Lower lobe of right lung (tissue), 2 donors: ENCODE measurements at regions not wholly inside any gene's neighbourhood (a gene's known extent, or its start where the extent isn't known, plus 50 kb on each side); places are given as distances from the start of the nearest gene placed in this dataset.

Source experiments
- ATAC-seq, 2 donors: fragments of 200-7000 bp; cut with Tn5 transposase; one replicate each; pipeline ENCODE4 v1.9.1; 2020 to 2022; ENCODE audit warnings: mild to moderate bottlenecking in 2 of 2, moderate library complexity in 2 of 2
- DNase-seq: peaks from one replicate; pipeline ENCODE4 v3.0.0-alpha.2; 2020
- H3K27ac ChIP-seq: fragments of 200-600 bp; one replicate; pipeline ENCODE4 v1.8.0; 2022
- H3K27me3 ChIP-seq: fragments of 200-600 bp; one replicate; pipeline ENCODE4 v1.8.0; 2022; ENCODE audit warnings: low read depth
- H3K36me3 ChIP-seq: fragments of 200-600 bp; one replicate; pipeline ENCODE4 v1.8.0; 2022; ENCODE audit warnings: mild to moderate bottlenecking
- H3K4me1 ChIP-seq: fragments of 200-600 bp; one replicate; pipeline ENCODE4 v1.8.0; 2022
- H3K4me3 ChIP-seq: fragments of 200-600 bp; one replicate; pipeline ENCODE4 v1.8.0; 2022; ENCODE audit warnings: mild to moderate bottlenecking
- H3K9me3 ChIP-seq: fragments of 200-600 bp; one replicate; pipeline ENCODE4 v1.8.0; 2022
- intact Hi-C: fragments of 100-400 bp; cut with DNase I; formaldehyde crosslinking; loops from one replicate; pipeline ENCODE4 v1.11.0; 2022
- TF ChIP-seq, protein P1 (sequence below): fragments of 200-600 bp; IDR thresholded peaks from one replicate; pipeline ENCODE4 v1.8.0; 2022; ENCODE audit warnings: antibody characterized with exemption, mild to moderate bottlenecking
- donor health status: DM: no; HTN: yes; CAD: no; lungs with severe emphysema.

DNA sequence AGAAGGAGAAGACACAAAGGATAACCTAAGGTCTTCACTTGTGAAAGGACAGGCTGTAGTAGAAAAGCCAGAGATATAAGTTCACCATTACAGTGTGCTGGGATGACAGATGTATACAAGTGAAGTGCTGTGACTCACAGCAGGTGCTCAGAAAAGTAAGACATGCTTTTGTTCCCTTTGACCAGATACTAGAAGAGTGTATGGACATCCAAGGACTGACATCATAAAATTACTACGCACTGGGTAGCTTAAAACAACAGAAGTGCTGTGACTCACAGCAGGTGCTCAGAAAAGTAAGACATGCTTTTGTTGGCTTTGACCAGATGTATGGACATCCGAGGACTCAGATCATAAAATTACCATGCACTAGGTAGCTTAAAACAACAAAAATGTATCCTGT lies 61.6 kb upstream of the BTC start:
- Histone ChIP-seq H3K9me3 (peaks cover 2% of the 10 kb centered on the region), H3K27me3 (no peaks in the 10 kb centered on the region), H3K27ac (no peak overlapping the region), H3K4me1 (no peaks in the 10 kb centered on the region), H3K36me3 (no peaks in the 10 kb centered on the region), H3K4me3 (no peak overlapping the region)
- TF ChIP-seq, protein P1, sequence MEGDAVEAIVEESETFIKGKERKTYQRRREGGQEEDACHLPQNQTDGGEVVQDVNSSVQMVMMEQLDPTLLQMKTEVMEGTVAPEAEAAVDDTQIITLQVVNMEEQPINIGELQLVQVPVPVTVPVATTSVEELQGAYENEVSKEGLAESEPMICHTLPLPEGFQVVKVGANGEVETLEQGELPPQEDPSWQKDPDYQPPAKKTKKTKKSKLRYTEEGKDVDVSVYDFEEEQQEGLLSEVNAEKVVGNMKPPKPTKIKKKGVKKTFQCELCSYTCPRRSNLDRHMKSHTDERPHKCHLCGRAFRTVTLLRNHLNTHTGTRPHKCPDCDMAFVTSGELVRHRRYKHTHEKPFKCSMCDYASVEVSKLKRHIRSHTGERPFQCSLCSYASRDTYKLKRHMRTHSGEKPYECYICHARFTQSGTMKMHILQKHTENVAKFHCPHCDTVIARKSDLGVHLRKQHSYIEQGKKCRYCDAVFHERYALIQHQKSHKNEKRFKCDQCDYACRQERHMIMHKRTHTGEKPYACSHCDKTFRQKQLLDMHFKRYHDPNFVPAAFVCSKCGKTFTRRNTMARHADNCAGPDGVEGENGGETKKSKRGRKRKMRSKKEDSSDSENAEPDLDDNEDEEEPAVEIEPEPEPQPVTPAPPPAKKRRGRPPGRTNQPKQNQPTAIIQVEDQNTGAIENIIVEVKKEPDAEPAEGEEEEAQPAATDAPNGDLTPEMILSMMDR = no peak
- no peak for ATAC-seq
- intact Hi-C loops = no loop called here
- no peak for DNase-seq

DNA sequence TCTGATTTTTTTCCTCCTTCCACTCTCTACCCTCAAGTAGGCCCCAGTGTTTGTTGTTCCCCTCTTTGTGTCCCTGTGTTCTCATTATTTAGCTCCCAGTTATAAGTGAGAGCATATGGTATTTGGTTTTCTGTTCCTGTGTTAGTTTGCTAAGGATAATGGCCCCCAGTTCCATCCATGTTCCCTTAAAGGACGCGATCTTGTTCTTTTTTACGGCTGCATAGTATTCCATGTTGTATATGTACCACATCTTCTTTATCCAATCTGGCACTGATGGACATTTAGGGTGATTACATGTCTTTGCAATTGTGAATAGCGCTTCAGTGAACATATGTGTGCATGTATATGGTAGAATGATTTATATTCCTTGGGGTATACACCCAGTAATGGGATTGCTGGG lies 54.5 kb upstream of the BTC start:
- H3K9me3 ChIP-seq = peaks cover 11% of the 10 kb centered on the region
- no peak overlapping the region for H3K4me3 ChIP-seq
- no peaks in the 10 kb centered on the region for H3K36me3 ChIP-seq
- DNase-seq = no peak
- H3K27ac ChIP-seq = no peak overlapping the region
- H3K27me3 ChIP-seq = no peaks in the 10 kb centered on the region
- intact Hi-C loops = no loop called here
- no peak for ATAC-seq
- H3K4me1 ChIP-seq = no peaks in the 10 kb centered on the region
- TF ChIP-seq, protein P1 = no peak

DNA sequence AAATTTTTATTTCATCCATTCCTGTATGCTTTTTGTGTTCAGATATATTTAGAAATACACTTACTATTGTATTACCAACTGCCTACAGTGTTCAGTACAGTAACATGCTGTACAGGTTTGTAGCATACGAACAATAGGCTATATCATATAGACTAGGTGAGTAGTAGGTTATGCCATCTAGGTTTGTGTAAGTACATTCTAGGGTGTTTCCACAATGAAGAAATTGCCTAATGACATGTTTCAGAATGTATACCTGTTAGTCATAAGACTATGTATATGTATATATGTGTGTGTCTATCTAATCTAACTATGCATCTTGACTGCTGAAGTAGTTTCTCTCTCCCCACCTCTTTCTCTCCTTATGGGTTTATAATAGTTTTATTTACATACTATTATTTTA lies 51.5 kb upstream of the BTC start:
- H3K9me3 ChIP-seq = peaks cover 8% of the 10 kb centered on the region
- TF ChIP-seq, protein P1 = no peak
- H3K27me3 ChIP-seq = no peaks in the 10 kb centered on the region
- ATAC-seq = no peak
- no peaks in the 10 kb centered on the region for H3K36me3 ChIP-seq
- no peak for DNase-seq
- H3K4me1 ChIP-seq = no peaks in the 10 kb centered on the region
- H3K27ac ChIP-seq = no peak overlapping the region
- no peak overlapping the region for H3K4me3 ChIP-seq
- intact Hi-C loops = no loop called here
